ENCODE measurements at regions not wholly inside any gene's neighbourhood (a gene's known extent, or its start where the extent isn't known, plus 50 kb on each side); places are given as distances from the start of the nearest gene placed in this dataset.

- Histone ChIP-seq H3K4me1 (ENCODE audit: control insufficient read depth, insufficient read depth, low read length) (peaks cover 12% of the 10 kb centered on the region), H3K9ac (ENCODE audit: low read length in 2 of 2) (no peak overlapping the region), H3K9me3 (ENCODE audit: control insufficient read depth in 2 of 2, low read length in 2 of 2) (no peaks in the 10 kb centered on the region), H3K36me3 (ENCODE audit: control insufficient read depth in 2 of 2, insufficient read depth in 2 of 2, low read length in 2 of 2) (no peaks in the 10 kb centered on the region), H3K27ac (ENCODE audit: low read length) (no peak overlapping the region), H3K27me3 (ENCODE audit: control insufficient read depth in 1 of 2, insufficient read depth in 2 of 2, low read length in 2 of 2) (no peaks in the 10 kb centered on the region), H3K4me3 (ENCODE audit: low read length in 2 of 2) (no peak overlapping the region)
These were observed 391.2 kb downstream of the BCAT1 start for GRCh38 chr12:24557738-24558137.

GRCh38 chr12:24555730-24556129, 393.2 kb downstream of the BCAT1 start:
- H3K9ac ChIP-seq (ENCODE audit: low read length in 2 of 2): no peak overlapping the region
- H3K9me3 ChIP-seq (ENCODE audit: control insufficient read depth in 2 of 2, low read length in 2 of 2): no peaks in the 10 kb centered on the region
- H3K4me3 ChIP-seq (ENCODE audit: low read length in 2 of 2): no peak overlapping the region
- peaks cover 9% of the 10 kb centered on the region for H3K4me1 ChIP-seq (ENCODE audit: control insufficient read depth, insufficient read depth, low read length)
- no peaks in the 10 kb centered on the region for H3K27me3 ChIP-seq (ENCODE audit: control insufficient read depth in 1 of 2, insufficient read depth in 2 of 2, low read length in 2 of 2)
- no peak overlapping the region for H3K27ac ChIP-seq (ENCODE audit: low read length)
- H3K36me3 ChIP-seq (ENCODE audit: control insufficient read depth in 2 of 2, insufficient read depth in 2 of 2, low read length in 2 of 2): no peaks in the 10 kb centered on the region

DNA sequence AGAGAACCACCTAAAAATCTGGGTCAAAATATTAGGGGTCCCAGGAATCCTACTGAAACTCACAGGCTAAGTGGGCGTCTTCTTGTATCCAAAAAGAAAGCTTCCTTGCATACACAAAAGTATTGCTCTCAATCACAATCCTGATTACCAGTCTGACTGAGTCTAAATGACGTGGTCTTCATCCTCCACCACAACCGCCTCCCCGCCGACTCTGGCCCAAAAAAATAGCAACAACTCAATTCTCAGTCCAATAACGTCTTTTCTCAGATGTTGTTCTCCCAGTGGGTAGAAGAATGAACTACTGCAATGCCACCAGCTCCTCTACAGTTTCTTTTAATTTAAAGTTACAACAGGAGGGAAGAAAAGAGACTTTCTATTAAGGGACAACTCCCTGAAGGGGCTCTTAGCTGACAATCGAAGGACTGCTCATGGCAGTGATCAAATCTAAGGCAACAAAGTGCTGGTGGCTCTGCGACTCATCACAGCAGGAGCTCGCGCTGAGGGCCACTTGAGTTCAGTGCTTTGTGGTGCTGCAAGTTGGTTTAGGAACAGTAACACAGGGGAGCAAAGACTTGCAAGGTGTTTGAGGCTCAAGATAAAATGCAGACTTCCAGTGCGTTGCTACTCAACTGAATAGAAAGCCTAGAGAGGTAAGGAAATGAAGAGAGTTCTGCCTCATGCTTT, 394.1 kb downstream of the BCAT1 start:
- Histone ChIP-seq H3K9me3 (ENCODE audit: control insufficient read depth in 2 of 2, low read length in 2 of 2) (no peaks in the 10 kb centered on the region), H3K27ac (ENCODE audit: low read length) (no peak overlapping the region), H3K4me1 (ENCODE audit: control insufficient read depth, insufficient read depth, low read length) (peaks cover 3% of the 10 kb centered on the region), H3K4me3 (ENCODE audit: low read length in 2 of 2) (no peak overlapping the region), H3K27me3 (ENCODE audit: control insufficient read depth in 1 of 2, insufficient read depth in 2 of 2, low read length in 2 of 2) (no peaks in the 10 kb centered on the region), H3K9ac (ENCODE audit: low read length in 2 of 2) (no peak overlapping the region), H3K36me3 (ENCODE audit: control insufficient read depth in 2 of 2, insufficient read depth in 2 of 2, low read length in 2 of 2) (no peaks in the 10 kb centered on the region)

DNA sequence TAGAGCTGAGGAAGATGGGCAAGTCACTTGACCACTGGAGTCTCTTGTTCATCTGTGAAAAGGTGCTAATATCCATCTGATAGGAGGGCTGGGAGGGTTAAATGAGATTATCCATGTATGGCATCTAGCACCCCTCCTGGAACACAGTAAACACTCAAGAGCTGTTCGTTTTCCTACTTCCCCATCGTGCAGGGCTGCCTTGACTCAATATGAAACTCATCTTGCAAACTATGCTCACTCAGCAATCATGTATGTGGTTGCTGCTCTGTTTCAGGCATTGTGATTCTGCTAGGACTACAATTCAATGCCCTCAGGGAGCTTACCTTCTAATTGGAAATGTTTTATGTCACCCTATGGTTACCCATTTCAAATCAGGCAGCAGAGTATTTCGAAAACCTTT, 395.6 kb downstream of the BCAT1 start:
- Histone ChIP-seq H3K4me1 (ENCODE audit: control insufficient read depth, insufficient read depth, low read length) (no peaks in the 10 kb centered on the region), H3K27me3 (ENCODE audit: control insufficient read depth in 1 of 2, insufficient read depth in 2 of 2, low read length in 2 of 2) (no peaks in the 10 kb centered on the region), H3K9me3 (ENCODE audit: control insufficient read depth in 2 of 2, low read length in 2 of 2) (no peaks in the 10 kb centered on the region), H3K4me3 (ENCODE audit: low read length in 2 of 2) (no peak overlapping the region), H3K36me3 (ENCODE audit: control insufficient read depth in 2 of 2, insufficient read depth in 2 of 2, low read length in 2 of 2) (no peaks in the 10 kb centered on the region), H3K27ac (ENCODE audit: low read length) (no peak overlapping the region), H3K9ac (ENCODE audit: low read length in 2 of 2) (no peak overlapping the region)

GRCh38 chr12:24551163-24551786, 397.6 kb downstream of the BCAT1 start:
- H3K27me3 ChIP-seq (ENCODE audit: control insufficient read depth in 1 of 2, insufficient read depth in 2 of 2, low read length in 2 of 2): no peaks in the 10 kb centered on the region
- H3K9me3 ChIP-seq (ENCODE audit: control insufficient read depth in 2 of 2, low read length in 2 of 2): no peaks in the 10 kb centered on the region
- no peaks in the 10 kb centered on the region for H3K36me3 ChIP-seq (ENCODE audit: control insufficient read depth in 2 of 2, insufficient read depth in 2 of 2, low read length in 2 of 2)
- no peak overlapping the region for H3K9ac ChIP-seq (ENCODE audit: low read length in 2 of 2)
- H3K27ac ChIP-seq (ENCODE audit: low read length): no peak overlapping the region
- H3K4me1 ChIP-seq (ENCODE audit: control insufficient read depth, insufficient read depth, low read length): no peaks in the 10 kb centered on the region
- H3K4me3 ChIP-seq (ENCODE audit: low read length in 2 of 2): no peak overlapping the region

DNA sequence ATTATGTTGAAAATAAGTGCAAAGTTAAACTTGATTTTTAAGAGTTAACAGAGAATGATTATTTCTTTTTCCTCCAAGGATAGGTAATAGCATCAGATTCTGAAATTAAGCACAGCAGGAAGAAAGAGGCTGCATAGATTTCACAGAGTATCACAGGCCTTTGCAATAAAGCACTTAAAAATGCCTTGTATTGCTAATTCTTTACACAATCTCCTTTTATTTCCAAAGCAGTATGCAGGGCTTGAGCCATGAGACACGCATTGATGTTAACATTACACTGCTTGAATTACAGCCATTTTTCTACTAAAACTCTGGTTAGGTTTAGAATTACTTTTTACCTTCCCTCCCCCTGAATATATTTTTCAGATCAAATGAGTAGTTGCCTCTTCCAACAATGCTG, 398.3 kb downstream of the BCAT1 start:
- Histone ChIP-seq H3K27ac (ENCODE audit: low read length) (no peak overlapping the region), H3K4me3 (ENCODE audit: low read length in 2 of 2) (no peak overlapping the region), H3K36me3 (ENCODE audit: control insufficient read depth in 2 of 2, insufficient read depth in 2 of 2, low read length in 2 of 2) (no peaks in the 10 kb centered on the region), H3K27me3 (ENCODE audit: control insufficient read depth in 1 of 2, insufficient read depth in 2 of 2, low read length in 2 of 2) (no peaks in the 10 kb centered on the region), H3K9me3 (ENCODE audit: control insufficient read depth in 2 of 2, low read length in 2 of 2) (no peaks in the 10 kb centered on the region), H3K9ac (ENCODE audit: low read length in 2 of 2) (no peak overlapping the region), H3K4me1 (ENCODE audit: control insufficient read depth, insufficient read depth, low read length) (no peaks in the 10 kb centered on the region)

GRCh38 chr12:24546661-24547060, 402.2 kb downstream of the BCAT1 start:
- Histone ChIP-seq H3K27me3 (ENCODE audit: control insufficient read depth in 1 of 2, insufficient read depth in 2 of 2, low read length in 2 of 2) (no peaks in the 10 kb centered on the region), H3K9me3 (ENCODE audit: control insufficient read depth in 2 of 2, low read length in 2 of 2) (no peaks in the 10 kb centered on the region), H3K9ac (ENCODE audit: low read length in 2 of 2) (no peak overlapping the region), H3K27ac (ENCODE audit: low read length) (no peak overlapping the region), H3K4me1 (ENCODE audit: control insufficient read depth, insufficient read depth, low read length) (no peaks in the 10 kb centered on the region), H3K4me3 (ENCODE audit: low read length in 2 of 2) (no peak overlapping the region), H3K36me3 (ENCODE audit: control insufficient read depth in 2 of 2, insufficient read depth in 2 of 2, low read length in 2 of 2) (no peaks in the 10 kb centered on the region)

- H3K27ac ChIP-seq (ENCODE audit: low read length): no peak overlapping the region
- H3K9me3 ChIP-seq (ENCODE audit: control insufficient read depth in 2 of 2, low read length in 2 of 2): no peaks in the 10 kb centered on the region
- no peaks in the 10 kb centered on the region for H3K27me3 ChIP-seq (ENCODE audit: control insufficient read depth in 1 of 2, insufficient read depth in 2 of 2, low read length in 2 of 2)
- H3K9ac ChIP-seq (ENCODE audit: low read length in 2 of 2): no peak overlapping the region
- H3K4me1 ChIP-seq (ENCODE audit: control insufficient read depth, insufficient read depth, low read length): no peaks in the 10 kb centered on the region
- no peaks in the 10 kb centered on the region for H3K36me3 ChIP-seq (ENCODE audit: control insufficient read depth in 2 of 2, insufficient read depth in 2 of 2, low read length in 2 of 2)
- H3K4me3 ChIP-seq (ENCODE audit: low read length in 2 of 2): no peak overlapping the region
These were observed 402.8 kb downstream of the BCAT1 start for GRCh38 chr12:24546084-24546483.

DNA sequence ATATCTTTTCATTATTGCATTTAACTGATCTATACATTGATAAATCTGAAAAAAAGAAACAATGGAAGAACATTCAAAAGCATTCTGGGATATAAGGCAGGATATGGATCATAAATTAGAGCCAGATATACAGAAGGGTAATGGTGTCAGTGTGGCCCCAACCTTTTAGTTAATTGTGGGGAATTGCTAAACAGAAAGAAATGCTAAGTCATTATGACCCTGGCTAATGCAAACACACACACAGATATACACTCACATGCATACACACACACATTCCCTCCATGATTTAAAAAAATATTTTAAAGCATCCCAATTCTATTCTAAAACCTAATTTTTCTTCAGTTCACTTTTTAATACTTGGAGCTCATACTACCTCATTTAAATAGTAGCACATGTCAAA, 404.5 kb downstream of the BCAT1 start:
- H3K9ac ChIP-seq (ENCODE audit: low read length in 2 of 2): no peak overlapping the region
- H3K36me3 ChIP-seq (ENCODE audit: control insufficient read depth in 2 of 2, insufficient read depth in 2 of 2, low read length in 2 of 2): no peaks in the 10 kb centered on the region
- no peaks in the 10 kb centered on the region for H3K9me3 ChIP-seq (ENCODE audit: control insufficient read depth in 2 of 2, low read length in 2 of 2)
- no peaks in the 10 kb centered on the region for H3K27me3 ChIP-seq (ENCODE audit: control insufficient read depth in 1 of 2, insufficient read depth in 2 of 2, low read length in 2 of 2)
- no peak overlapping the region for H3K4me3 ChIP-seq (ENCODE audit: low read length in 2 of 2)
- H3K27ac ChIP-seq (ENCODE audit: low read length): no peak overlapping the region
- no peaks in the 10 kb centered on the region for H3K4me1 ChIP-seq (ENCODE audit: control insufficient read depth, insufficient read depth, low read length)

DNA sequence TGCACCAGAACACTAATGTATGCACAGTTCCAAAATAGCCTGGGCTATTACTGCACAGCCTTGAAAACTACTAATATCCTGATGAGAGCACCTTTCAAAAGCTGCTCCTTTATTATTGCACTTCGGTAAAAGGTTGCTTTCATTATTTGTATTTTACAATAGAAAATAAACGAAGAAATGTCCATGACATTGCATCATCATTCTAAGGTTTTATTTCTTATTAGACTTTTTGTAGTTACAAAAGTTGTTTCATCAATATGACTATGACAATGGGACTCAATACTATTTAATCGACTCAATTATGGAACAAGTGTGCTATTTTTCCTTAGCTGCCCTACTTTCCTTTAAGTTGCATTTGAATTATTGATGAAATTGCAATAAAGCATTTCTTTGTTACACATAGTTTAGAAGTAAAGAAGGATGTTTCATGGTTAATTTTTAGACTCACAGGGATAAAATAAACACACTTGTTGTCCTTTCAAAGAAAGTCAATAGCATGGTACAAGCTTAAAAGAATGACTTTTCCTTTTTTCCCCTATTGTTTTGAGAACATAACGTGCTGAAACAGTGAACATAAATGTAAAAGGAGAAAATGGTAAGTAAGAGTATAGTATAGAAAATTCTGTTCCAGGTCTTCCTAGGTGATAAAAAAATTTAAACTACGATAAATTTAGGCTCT, 407.6 kb downstream of the BCAT1 start:
- Histone ChIP-seq H3K9me3 (ENCODE audit: control insufficient read depth in 2 of 2, low read length in 2 of 2) (no peaks in the 10 kb centered on the region), H3K9ac (ENCODE audit: low read length in 2 of 2) (no peak overlapping the region), H3K36me3 (ENCODE audit: control insufficient read depth in 2 of 2, insufficient read depth in 2 of 2, low read length in 2 of 2) (no peaks in the 10 kb centered on the region), H3K4me3 (ENCODE audit: low read length in 2 of 2) (no peak overlapping the region), H3K27me3 (ENCODE audit: control insufficient read depth in 1 of 2, insufficient read depth in 2 of 2, low read length in 2 of 2) (no peaks in the 10 kb centered on the region), H3K27ac (ENCODE audit: low read length) (no peak overlapping the region), H3K4me1 (ENCODE audit: control insufficient read depth, insufficient read depth, low read length) (no peaks in the 10 kb centered on the region)

DNA sequence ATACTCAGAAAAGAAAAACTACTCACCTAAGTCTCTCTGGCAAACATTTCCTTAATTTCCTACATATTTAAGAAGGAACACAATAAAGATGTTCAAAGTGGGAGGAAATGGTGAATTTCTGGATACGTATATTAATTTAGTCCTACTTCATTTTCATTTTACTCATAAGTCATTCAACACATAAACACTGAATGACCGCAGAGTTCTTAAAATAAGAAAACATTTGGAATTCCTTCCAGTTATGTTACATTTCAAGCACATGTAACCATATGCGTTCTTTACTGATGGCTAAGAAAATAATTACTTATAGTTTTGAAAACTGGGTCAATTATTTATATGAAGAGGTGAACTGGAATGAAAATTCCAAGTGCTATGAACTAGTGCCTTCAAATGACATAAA, 409.3 kb downstream of the BCAT1 start:
- Histone ChIP-seq H3K27ac (ENCODE audit: low read length) (no peak overlapping the region), H3K9ac (ENCODE audit: low read length in 2 of 2) (no peak overlapping the region), H3K36me3 (ENCODE audit: control insufficient read depth in 2 of 2, insufficient read depth in 2 of 2, low read length in 2 of 2) (no peaks in the 10 kb centered on the region), H3K27me3 (ENCODE audit: control insufficient read depth in 1 of 2, insufficient read depth in 2 of 2, low read length in 2 of 2) (no peaks in the 10 kb centered on the region), H3K4me3 (ENCODE audit: low read length in 2 of 2) (no peak overlapping the region), H3K9me3 (ENCODE audit: control insufficient read depth in 2 of 2, low read length in 2 of 2) (no peaks in the 10 kb centered on the region), H3K4me1 (ENCODE audit: control insufficient read depth, insufficient read depth, low read length) (peaks cover 6% of the 10 kb centered on the region)
